Thoracic aorta (tissue), 2 donors: ENCODE measurements at regions not wholly inside any gene's neighbourhood (a gene's known extent, or its start where the extent isn't known, plus 50 kb on each side); places are given as distances from the start of the nearest gene placed in this dataset.

Source experiments
- ATAC-seq: fragments of 150-250 bp; one replicate; pipeline ENCODE4 v1.8.0; 2017; ENCODE audit warnings: low read depth; ENCODE audit not compliant: insufficient number of reproducible peaks, low FRiP score
- DNase-seq: peaks from one replicate; pipeline ENCODE4 v3.0.0-alpha.2; 2020; ENCODE audit warnings: low spot score
- H3K27ac ChIP-seq, 2 donors: fragments of 200-600 bp; sonication (generic); 1 replicate in 1 of 2; 2 replicates in 1 of 2; pipeline ENCODE4 v1.5.1; 2016; ENCODE audit warnings: mild to moderate bottlenecking in 2 of 2, moderate library complexity in 2 of 2
- H3K27me3 ChIP-seq: fragments of 200-600 bp; sonication (generic); replicated peaks from 2 replicates; pipeline ENCODE4 v1.6.0; 2016; ENCODE audit warnings: mild to moderate bottlenecking; ENCODE audit not compliant: insufficient read depth
- H3K36me3 ChIP-seq: fragments of 200-600 bp; sonication (generic); one replicate; pipeline ENCODE4 v1.5.1; 2016
- H3K4me1 ChIP-seq, 2 donors: fragments of 200-600 bp; sonication (generic); 1 replicate in 1 of 2; 2 replicates in 1 of 2; pipeline versions ENCODE4 v1.5.1 to v1.6.0; 2016; ENCODE audit warnings: low read depth in 2 of 2, mild to moderate bottlenecking in 1 of 2; ENCODE audit not compliant: control insufficient read depth in 1 of 2
- H3K4me3 ChIP-seq: fragments of 200-600 bp; sonication (generic); 2 replicates; pipeline ENCODE4 v1.5.1; 2016; ENCODE audit warnings: mild to moderate bottlenecking
- H3K9me3 ChIP-seq: fragments of 200-600 bp; sonication (generic); 2 replicates; pipeline ENCODE4 v1.5.1; 2016
- TF ChIP-seq, protein P1 (sequence below): fragments of 200-600 bp; sonication (generic); IDR thresholded peaks from one replicate; pipeline ENCODE4 v1.5.1; 2019; ENCODE audit warnings: antibody characterized with exemption

GRCh38 chr20:1724901-1725300 is 67.3 kb upstream of the SIRPG start:
- no peaks in the 10 kb centered on the region for H3K4me1 ChIP-seq
- peaks cover 3% of the 10 kb centered on the region for H3K9me3 ChIP-seq
- no peak for ATAC-seq

DNA sequence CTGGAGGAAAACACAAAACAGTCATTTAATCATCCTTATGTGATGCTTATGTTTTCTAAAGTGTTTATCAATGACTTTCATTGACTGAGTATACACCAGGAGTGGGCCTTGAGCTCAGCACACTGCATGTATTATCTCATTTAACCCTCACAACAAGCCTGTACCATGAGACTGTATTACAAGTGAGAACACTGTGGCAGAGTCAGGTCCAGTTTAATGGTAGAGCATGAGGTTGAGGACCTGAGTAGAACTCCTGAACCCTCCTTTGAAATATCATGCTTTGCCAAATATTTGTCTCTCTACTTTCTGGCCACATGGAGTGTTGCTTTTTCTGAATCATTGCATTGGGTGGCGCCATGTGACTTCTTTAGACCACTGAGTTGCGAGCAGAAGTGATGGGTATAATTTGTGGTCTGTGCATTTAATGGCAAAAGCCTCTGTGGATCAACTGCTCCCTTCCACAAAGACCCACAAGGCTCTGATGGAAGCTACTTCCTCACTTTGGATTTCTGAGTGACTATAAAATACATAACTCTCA is 65.0 kb upstream of the SIRPG start:
- Histone ChIP-seq H3K4me3 (no peak overlapping the region), H3K27me3 (no peaks in the 10 kb centered on the region), H3K27ac (no peak overlapping the region), H3K9me3 (peaks cover 3% of the 10 kb centered on the region), H3K4me1 (no peaks in the 10 kb centered on the region), H3K36me3 (no peaks in the 10 kb centered on the region)
- ATAC-seq, result no peak
- TF ChIP-seq, protein P1, sequence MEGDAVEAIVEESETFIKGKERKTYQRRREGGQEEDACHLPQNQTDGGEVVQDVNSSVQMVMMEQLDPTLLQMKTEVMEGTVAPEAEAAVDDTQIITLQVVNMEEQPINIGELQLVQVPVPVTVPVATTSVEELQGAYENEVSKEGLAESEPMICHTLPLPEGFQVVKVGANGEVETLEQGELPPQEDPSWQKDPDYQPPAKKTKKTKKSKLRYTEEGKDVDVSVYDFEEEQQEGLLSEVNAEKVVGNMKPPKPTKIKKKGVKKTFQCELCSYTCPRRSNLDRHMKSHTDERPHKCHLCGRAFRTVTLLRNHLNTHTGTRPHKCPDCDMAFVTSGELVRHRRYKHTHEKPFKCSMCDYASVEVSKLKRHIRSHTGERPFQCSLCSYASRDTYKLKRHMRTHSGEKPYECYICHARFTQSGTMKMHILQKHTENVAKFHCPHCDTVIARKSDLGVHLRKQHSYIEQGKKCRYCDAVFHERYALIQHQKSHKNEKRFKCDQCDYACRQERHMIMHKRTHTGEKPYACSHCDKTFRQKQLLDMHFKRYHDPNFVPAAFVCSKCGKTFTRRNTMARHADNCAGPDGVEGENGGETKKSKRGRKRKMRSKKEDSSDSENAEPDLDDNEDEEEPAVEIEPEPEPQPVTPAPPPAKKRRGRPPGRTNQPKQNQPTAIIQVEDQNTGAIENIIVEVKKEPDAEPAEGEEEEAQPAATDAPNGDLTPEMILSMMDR, result no peak
- DNase-seq, result no peak

More at GRCh38 chr20:1724901-1725300, 67.3 kb upstream of the SIRPG start:
- Histone ChIP-seq H3K27me3 (no peaks in the 10 kb centered on the region), H3K27ac (no peak overlapping the region), H3K36me3 (no peaks in the 10 kb centered on the region), H3K4me3 (no peak overlapping the region)
- TF ChIP-seq, protein P1, result no peak
- no peak for DNase-seq

GRCh38 chr20:1721687-1722512 is 64.3 kb upstream of the SIRPG start:
- Histone ChIP-seq H3K36me3 (no peaks in the 10 kb centered on the region), H3K9me3 (peaks cover 3% of the 10 kb centered on the region), H3K27me3 (no peaks in the 10 kb centered on the region), H3K4me3 (no peak overlapping the region), H3K27ac (no peak overlapping the region), H3K4me1 (no peaks in the 10 kb centered on the region)
- DNase-seq, result no peak
- ATAC-seq, result no peak
- TF ChIP-seq, protein P1, result no peak

GRCh38 chr20:1720845-1721475 is 63.4 kb upstream of the SIRPG start:
- no peak overlapping the region for H3K4me3 ChIP-seq
- ATAC-seq (no peak), DNase-seq (no peak)
- H3K27me3 ChIP-seq, result no peaks in the 10 kb centered on the region
- H3K36me3 ChIP-seq, result no peaks in the 10 kb centered on the region
- TF ChIP-seq, protein P1, result no peak
- H3K4me1 ChIP-seq, result no peaks in the 10 kb centered on the region
- no peak overlapping the region for H3K27ac ChIP-seq
- peaks cover 3% of the 10 kb centered on the region for H3K9me3 ChIP-seq

DNA sequence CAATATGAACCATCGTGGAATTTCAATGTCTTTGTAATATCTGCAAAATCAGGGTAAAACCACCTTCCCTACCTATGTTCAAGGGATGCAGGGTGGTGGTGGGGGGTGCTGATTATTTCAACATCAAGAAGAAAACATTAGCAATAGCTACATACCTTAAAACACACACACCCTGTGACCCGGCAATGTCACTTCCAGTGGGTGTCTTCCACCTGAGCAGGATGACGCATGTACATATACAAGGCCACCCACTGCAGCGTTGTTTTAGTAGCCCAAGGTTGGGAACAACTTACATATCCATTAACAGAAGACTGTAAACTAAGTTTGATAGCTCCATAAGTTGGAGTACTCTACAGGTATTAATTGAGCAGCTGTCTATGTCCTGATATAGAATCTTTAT is 62.6 kb upstream of the SIRPG start:
- TF ChIP-seq, protein P1, result no peak
- Histone ChIP-seq H3K27me3 (no peaks in the 10 kb centered on the region), H3K36me3 (no peaks in the 10 kb centered on the region), H3K4me3 (no peak overlapping the region), H3K4me1 (no peaks in the 10 kb centered on the region), H3K9me3 (peaks cover 3% of the 10 kb centered on the region), H3K27ac (no peak overlapping the region)
- ATAC-seq (no peak), DNase-seq (no peak)
